Stimulated activated naive CD8-positive, alpha-beta T cell treated with anti-CD3 and anti-CD28 coated beads, Interleukin-15, Interleukin-2, amounts not matched to agents 100 U/mL and 50 U/mL, for 24 hours (primary cell): ENCODE measurements at regions not wholly inside any gene's neighbourhood (a gene's known extent, or its start where the extent isn't known, plus 50 kb on each side); places are given as distances from the start of the nearest gene placed in this dataset.

Source experiments
- ATAC-seq: fragments of 150-1000 bp; cut with Tn5 transposase; one replicate; pipeline ENCODE4 v1.10.0; 2021
- DNase-seq: peaks from one replicate; pipeline ENCODE4 v3.0.0; 2021

DNA sequence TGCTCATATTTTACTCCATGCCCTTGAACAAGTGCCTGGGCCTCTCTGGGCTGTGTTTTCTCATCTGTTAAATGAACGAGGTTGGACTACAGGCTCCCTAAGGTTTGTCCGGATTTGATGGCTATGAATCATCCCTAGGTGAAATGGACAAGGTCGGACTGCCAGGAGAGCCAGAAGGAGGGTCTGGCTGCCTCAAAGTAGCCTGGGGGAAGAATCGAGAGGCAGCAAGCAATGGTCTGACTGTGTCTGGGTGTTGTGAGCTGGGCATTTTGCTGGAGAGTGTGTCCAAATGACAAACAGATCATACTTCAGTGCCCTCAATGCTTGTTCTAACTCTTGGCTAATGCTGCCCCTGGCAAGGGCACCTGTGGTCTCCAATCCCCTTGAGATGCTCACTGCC lies 730.9 kb downstream of the PTPRU start:
- no peak for ATAC-seq
- no peak for DNase-seq

DNA sequence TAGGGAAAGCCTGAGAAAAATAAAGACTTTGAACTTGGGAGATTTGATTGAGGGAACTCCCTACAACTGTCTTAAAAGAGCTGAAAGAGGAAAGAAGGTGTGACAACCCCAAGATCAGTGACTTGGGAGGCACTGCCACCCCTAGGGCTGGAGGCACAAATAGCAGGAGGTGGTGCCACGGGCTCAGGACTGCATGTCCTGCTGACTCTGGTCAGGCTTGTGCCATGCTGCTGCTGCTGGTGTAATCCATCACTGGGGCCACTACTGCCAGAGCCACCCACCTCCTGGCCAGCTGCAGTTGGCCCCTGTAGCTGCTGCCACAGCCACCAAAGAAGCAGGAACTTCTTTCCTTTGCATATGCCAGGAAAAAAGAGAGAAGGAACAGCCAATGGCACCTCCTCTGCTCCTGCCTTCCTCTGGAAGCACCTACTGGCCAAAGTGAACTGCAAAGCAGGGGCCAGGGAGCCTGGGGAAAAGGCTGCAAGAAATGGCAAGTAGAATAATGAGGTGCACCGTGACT lies 730.3 kb downstream of the PTPRU start:
- no peak for ATAC-seq

DNA sequence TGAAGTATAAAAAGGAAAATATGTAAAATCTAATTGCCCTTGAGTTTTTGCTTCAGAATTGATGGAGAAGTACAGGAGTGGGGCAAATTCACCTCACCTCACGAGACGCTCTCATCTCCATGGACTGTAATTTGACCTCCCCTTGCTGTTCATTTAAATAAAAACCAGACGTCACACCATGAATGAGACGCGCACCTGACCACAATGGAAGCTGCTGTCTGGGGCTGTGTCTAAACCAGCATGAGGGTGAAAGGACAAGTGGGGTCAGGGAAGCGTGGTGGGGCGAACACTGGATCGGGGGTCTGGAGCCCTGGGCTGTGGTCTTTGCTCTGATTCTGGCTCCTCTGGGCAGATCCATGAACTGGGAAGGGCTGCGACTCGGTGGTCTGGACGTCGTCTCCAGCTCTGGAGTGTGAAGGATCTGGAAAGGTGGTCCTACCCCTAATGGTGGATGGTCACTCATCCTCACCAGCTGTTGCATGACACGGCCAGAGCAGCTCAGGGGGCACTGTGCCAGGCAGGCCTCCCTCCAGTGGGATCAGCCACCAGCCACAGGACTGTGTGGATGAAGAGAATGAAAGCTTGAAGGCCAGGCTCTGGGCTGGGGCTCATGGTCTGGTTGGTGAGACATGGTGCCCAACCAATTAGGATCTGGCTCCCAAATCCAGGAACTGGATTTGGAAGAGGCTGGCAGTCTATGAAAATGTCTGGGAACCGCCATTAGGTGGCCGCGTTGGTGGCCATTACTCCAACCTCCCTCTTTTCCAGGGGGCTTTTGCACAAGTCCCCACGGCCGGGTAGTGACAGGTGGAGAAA lies 728.6 kb downstream of the PTPRU start:
- ATAC-seq (no peak), DNase-seq (no peak)

More for the DNA sequence above, 730.3 kb downstream of the PTPRU start:
- no peak for DNase-seq

DNA sequence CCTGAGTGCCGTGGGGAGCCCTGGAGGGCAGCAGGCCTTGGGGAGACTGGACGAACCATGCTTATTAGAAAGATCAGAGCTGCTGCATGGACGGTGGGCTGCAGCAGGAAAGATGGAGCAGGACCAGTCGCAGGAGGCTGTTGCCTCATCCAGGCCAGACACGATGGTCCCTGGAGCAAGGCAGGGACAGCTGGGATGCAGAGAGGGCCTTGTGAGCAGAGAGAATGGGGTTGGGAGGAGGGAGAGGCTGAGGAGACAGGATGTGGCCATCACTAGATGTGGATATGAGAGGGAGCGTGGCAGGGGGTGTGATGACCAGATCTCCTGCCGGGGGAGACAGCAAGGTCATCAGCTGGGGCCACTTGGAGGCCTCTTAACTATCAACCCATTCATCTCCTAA lies 727.6 kb downstream of the PTPRU start:
- DNase-seq (no peak), ATAC-seq (no peak)

DNA sequence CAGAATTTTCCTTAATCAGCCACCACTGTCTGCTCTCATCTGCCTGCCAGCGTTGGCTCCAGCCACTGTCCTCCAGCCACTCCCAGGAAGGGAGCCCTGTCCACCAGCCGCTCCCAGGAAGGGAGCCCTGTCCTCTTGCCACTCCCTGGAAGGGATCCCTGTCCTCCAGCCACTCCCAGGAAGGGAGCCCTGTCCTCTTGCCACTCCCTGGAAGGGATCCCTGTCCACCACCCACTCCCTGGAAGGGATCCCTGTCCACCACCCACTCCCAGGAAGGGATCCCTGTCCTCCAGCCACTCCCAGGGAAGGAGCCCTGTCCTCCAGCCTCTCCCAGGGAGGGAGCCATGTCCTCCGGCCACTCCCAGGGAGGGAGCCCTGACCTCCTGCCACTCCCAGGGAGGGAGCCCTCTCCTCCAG lies 726.5 kb downstream of the PTPRU start:
- DNase-seq = no peak
- no peak for ATAC-seq

DNA sequence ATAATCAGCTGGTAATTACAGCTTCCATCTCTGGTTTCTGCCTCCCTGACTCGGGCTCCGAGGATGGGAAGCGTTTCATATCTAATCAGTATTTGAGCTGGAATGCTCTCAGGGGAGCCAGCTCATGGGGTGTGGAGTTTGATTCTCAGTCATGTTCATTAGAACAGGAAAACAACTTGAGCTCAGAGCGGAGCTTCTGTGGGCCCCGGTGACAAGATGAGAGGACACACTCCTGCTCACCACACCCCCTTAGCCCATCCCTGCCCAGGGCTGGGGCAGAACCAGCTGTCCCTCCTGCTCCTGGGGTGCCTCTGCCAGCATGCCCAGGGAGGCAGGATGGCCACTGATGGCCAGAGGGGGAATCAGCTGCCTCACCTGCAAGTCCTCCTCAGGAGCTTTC lies 726.0 kb downstream of the PTPRU start:
- DNase-seq (no peak), ATAC-seq (no peak)

DNA sequence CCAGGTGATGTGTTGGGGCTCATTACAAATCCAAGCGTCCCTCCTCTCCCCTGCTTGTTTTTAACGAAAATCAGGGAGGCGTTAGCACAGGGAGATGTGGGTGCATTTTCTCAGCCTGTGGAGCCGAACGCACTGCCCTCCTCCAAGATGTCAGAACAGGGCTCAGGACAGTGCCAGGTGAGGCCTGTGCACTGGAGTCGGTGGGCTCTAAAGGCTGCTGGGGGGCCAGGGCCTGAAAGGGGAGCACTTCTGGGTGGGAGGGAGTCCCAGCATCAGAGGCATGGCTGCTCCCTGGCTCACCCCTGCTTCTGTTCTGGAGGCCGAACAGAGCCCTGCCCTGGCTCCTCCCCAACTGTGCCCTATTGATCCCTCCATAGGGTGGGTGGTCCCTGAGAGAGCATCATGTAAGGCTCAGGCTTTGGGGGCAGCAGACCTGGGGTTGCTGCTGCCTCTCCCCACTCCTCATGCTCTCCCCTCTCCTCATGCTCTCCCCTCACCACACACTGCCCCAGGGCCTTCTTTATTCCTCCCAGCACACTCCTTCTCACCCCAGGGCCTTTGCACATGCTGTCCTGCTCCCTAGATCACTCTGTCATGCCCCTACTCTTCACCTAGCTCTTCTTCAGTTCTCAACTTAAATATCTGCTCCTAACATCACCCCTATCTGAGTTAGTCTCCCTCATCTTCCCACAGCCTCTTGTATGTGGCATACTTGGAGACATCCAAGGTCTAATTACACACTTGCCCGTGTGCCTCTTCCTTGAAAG lies 725.2 kb downstream of the PTPRU start:
- no peak for ATAC-seq
- no peak for DNase-seq

DNA sequence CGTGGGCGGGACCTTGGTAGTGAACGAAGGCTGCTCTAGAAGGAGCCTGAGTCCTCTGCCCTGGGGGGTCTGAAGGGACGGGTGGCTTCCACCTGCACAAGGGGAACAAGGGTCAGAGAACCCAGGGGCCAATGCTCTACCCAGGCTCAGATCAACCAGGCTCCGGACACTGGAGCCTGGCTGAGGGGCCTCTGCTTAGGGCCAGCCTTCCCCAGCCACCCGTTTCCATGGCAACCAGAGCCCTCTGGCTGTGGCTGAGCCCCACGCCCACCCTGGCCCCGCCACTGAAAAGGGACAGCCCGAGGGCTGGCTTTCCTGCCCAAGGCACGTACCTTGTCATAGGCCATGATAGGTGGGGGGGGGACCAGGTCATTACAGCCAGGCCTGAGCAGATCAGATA lies 724.6 kb downstream of the PTPRU start:
- no peak for ATAC-seq
- no peak for DNase-seq

DNA sequence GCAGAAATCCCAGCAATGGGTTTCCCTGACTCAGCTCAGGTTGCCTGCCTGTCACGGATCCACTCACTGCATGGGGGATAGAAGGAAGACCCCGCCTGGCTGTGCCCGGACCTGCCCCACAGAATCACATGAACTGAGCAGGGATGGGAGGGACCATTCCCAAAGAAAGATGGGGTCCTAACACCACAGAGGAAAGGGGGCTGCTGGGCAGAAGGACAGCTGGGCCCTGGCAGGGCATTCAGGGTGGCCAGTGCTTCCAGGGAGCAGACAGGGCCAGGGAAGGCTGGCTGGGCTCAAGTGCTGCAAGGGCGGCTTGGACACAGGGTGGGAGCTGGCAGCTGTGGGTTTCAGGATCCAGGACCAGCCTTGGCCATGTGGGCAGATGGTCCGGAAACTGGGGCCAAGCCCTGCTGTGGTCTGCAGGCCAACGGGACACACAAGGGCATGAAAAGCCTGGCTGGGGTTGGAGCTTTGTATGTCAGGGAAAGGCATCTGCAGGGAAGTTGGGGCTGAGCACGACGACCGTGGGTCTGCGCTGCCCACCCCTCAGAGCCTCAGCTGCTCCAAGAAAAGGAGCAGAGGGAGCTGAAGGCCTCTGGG lies 723.9 kb downstream of the PTPRU start:
- ATAC-seq = no peak
- DNase-seq = no peak

DNA sequence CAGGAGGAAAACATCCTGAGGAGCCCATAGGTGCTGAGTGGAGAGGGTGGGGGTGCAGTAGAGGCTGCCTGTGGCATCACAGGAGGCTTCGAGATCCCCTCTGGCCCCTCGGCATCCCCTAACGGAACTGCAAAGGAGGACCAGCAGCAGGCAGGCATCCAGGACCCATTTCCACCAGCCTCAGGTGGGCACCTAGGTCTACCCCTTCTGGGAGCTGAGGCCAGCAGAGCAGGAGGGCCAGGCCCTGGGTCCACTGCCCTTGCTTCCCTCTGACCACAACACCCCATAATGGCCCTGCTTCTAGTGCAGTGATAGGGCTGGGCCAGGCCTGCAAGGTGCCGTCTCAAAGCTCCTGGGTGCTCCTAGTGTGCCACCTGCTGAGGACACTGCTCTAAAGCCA lies 723.0 kb downstream of the PTPRU start:
- no peak for DNase-seq
- no peak for ATAC-seq

DNA sequence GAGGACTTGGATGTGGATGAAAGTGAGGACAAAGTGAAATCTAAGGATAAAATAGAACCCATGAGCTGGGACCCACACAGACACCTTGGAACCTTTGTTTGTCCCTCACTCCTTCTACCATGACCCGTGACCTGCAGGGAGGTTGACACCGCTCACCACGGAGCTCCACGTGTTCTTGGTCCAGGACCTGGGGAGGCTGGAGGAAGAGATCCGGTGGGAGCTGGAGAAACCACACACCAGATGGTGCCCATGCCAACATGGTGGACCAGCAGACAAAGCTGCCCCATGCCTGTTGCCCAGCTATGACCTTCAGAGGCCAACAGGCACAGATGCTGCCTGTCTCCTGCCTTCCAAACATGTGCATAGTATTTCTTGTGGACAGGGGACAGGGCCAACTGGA lies 721.9 kb downstream of the PTPRU start:
- DNase-seq = no peak
- ATAC-seq = no peak

DNA sequence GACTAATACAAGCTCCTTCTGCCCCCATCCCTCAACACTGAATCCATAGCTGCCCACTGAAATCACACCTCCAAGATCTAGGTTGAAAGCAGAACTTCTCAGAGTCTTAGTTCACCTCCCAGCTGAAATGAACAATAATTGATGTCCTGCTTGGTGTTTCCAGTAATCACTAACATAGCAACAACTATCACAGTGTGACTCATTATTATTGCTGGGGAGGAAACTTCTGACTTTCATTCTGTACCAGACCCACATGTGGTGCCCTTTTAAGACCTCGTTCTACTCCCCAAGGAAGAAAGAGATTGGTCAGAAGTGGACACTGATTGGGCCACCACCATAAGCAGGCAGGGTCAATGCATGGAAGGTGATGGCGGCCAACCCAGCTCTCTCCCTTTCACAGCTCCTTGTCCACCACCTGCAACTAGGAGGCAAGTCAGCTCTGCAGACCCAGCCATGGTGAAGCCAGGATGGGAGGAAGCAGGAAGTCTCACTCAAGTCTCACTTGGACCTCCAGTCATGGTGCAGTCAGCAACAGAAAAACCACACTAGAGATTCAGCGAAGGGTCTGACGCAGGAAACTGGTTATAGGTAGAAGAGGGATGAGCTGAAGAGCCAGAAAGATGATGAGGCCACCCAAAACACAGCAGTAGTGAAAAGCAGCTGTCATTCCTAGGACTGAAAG lies 720.2 kb downstream of the PTPRU start:
- DNase-seq (no peak), ATAC-seq (no peak)

DNA sequence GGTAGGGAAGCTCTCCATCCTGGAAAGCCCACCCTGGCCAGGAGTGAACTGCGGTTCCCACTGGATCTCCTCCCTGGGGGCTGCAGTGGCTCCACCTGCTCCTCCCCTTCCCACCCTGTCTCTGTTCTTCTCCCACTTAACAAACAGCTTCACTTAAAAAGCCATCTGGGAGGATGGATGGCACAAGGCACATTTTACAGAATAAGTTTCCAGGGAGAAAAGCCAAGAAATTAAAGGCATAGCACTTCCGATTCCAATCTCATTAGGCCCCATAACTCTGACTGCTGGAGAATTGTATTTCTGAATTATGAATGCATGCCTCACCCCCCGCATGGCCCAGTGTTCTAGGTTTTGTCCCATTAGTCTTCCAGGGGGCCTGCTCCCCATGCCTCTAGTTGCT lies 718.3 kb downstream of the PTPRU start:
- ATAC-seq (no peak), DNase-seq (no peak)

DNA sequence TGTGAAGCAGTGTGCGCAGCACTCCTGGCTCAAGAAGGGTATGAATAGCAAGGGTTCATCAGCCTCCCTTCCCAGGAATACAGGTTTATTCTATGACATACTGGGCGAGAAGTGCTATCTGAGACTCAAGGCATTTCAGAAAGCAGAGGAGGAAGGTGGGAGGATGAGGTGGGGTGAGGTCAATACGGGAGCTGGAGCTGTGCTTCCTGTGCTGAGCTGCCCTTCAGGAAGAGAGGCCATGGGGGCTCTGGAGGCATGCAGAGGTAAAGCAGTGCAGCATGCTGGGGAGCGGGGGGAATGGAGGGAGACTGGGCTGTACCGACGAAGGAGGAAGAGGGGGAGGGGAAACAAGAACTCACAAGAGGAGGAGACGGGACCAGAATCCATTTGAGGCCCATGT lies 717.6 kb downstream of the PTPRU start:
- ATAC-seq (no peak), DNase-seq (no peak)

DNA sequence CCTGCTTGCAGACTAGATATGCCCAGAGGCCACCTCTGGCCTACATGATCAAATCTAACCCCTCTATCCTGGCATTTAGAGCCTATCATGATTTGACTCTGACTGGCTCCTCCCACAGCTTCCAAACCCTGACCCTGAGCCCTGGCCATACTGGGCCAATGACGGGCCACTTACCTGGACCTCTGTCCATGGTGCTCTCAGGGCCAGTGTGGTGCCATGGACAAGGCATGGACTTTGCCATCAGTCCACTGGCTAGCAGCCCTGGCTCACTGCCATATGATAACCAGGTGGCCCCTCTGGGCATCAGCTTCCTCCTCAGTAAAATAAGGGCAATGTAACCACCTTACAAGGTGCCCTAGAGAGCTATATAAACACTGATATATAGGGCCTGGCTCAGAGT lies 713.4 kb downstream of the PTPRU start:
- ATAC-seq = no peak

DNA sequence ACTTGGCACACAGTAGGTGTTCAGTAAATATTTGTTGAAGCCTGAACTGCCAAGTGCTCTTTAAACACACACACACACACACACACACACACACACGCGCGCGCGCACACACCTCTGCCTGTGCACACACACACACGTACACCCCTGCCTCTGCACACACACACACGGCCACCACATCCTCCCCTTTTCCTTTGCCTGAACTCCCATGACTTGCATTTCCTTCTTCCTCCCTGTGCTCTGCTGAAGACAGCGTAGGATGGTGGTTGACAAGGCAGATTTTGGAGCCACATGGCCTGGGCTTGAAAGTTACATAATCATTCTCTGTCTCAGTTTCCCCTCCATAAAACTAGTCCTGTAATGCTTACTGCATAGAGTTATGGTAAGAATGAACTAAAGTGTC lies 712.3 kb downstream of the PTPRU start:
- DNase-seq (no peak), ATAC-seq (no peak)

More for the DNA sequence above, 713.4 kb downstream of the PTPRU start:
- no peak for DNase-seq

DNA sequence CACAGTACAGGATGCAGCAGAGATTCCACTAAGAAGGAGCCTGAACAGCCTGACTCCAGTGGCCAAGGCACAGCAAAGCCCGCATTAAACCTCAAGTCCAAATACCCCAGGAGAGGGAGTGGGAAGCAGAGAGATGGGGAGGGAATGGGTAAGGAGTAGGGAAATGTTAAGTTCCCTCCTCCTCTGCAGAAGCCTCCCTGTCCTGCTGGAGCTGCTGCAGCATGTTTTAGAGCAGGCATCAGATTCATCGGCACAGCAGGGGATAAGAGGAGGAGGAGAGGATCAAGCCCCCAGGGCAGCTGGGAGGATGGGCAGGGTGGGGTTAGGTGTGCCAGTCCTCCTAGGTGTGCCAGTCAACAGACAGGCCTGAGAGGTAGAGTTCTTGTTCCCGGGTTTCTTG lies 709.7 kb downstream of the PTPRU start:
- DNase-seq (no peak), ATAC-seq (no peak)

DNA sequence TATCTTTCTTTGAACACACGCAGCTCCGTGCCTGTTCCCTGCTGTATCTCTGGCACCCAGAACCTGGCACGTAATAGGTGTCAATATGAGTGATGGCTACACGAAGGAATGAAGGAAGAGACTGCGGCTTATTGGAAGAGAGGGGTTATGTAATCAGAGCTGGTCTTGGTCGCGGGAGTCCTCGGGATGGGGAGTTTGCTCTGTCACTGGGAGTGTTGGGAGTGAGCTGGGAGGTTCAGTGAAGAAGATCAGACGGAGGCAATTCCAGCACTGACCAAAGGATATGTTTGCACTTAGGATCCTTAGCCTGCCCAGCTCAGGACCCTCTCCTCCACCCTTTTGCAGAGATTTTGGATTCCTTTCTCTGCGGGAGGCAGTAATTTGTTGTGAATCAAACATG lies 709.1 kb downstream of the PTPRU start:
- DNase-seq (no peak), ATAC-seq (no peak)

DNA sequence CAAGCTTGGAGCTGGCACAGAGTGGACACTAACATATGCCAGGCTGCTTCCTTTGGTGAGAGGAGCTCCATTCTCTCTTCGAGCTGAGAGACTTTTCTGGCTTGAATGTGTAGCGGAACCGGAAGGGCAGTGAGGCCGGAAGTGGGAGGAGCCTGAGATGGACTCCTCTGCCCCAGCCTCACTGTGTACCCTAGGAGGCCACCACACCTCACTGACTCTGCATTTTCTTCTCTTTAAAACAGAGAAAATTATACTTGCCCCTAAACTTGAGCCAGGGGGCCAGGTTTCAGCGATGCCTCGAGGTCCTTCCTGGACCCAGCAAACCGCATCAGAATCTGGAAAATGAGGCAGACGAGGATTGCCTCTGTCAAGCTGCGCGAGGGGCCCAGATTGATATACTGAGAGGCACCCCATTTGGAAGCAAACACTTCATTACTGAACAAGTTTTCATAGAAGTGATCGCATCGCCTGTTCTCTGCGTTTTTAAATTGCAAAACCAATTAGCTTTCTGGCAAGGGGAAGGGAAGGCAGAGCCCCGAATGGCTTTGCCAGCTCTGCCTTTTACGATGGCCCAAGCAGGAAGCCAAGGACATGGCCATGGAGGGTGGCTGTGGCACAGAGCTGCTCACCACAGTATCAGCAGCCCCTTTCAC lies 708.1 kb downstream of the PTPRU start:
- DNase-seq (no peak), ATAC-seq (no peak)

DNA sequence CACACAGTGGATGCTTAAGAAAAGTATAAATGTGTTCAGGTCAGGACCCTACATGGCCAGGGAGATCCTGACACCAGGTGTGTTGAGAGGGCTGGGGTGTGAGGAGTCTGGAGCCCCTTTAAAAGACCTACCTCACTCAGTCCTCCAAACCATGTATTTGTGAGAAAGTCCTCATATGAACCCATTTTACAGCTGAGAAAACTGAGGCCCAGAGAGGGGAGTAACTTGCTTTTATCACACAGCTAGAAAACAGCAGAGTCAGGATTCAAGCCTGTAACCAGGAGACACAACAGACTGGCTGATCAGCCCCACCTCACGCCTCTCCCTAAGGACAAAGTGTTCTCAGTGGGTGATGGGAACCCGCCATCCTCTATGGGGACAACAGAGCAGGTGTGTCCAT lies 706.7 kb downstream of the PTPRU start:
- no peak for DNase-seq
- ATAC-seq = no peak

DNA sequence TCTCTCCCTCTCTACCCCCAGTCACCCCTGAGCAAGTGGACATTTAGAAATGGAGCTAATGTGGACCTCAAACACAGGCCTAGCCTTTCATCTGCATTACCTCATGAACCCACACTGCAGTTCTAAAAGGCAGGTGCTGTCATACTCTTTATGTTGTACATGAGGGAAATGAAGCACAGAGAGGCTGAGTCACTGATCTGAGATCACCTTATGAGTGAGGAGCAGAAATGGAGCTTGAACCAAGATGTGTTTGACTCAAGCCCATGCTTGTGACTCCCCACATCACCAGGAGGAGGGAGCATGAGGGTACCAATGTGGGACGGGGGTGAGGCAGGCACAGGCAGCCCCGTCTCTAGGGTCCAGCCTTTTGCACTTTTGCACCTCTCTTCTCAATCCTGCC lies 702.8 kb downstream of the PTPRU start:
- ATAC-seq (no peak), DNase-seq (no peak)

DNA sequence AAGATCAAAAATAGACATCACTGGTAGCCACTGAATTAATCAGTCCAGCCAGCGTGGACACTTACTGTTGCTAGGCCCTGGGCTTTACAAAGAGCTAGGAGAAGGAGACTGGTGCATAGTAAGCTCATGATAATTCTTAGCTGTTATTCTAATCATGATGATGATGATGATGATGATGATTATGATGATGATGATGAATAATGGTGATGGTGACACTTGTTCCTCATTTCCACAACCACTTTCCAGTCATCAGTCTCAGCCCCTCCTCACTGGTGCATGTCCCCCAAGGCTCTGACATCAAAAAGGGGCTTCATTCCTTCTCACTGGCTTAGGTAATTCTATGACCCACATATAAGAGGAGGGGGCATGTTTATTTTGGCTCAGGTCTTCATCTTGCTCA lies 701.0 kb downstream of the PTPRU start:
- ATAC-seq (no peak), DNase-seq (no peak)
